GM23338 (cell line): ENCODE measurements at regions not wholly inside any gene's neighbourhood (a gene's known extent, or its start where the extent isn't known, plus 50 kb on each side); places are given as distances from the start of the nearest gene placed in this dataset.
"Not testable (repeated sequence)": the region's sequence is repeated elsewhere in the genome, so short reads cannot be mapped to it uniquely, and the experiment has no call there.

Experiments used
- ATAC-seq: fragments of 200-7000 bp; cut with Tn5 transposase; 3 replicates; pipeline ENCODE4 v1.9.1; 2020
- DNase-seq: peaks from one replicate; pipeline ENCODE4 v3.0.0-alpha.2; 2015; ENCODE audit warnings: low spot score
- H2AFZ ChIP-seq: fragments of 200-600 bp; sonication (generic); 2 replicates; pipeline ENCODE4 v1.8.0; 2016; ENCODE audit warnings: antibody characterized with exemption, mild to moderate bottlenecking, moderate library complexity
- H3F3A ChIP-seq: fragments of 200-600 bp; sonication (generic); replicated peaks from 2 replicates; pipeline ENCODE4 v1.8.0; 2017; ENCODE audit warnings: antibody characterized with exemption, mixed run types, low read depth
- H3K27ac ChIP-seq: fragments of 200-600 bp; sonication (generic); 2 replicates; pipeline ENCODE4 v1.6.1; 2016; ENCODE audit warnings: low read depth
- H3K27me3 ChIP-seq: fragments of 200-600 bp; sonication (generic); 2 replicates; pipeline ENCODE4 v1.8.0; 2016; ENCODE audit warnings: mild to moderate bottlenecking, mixed run types, moderate library complexity; ENCODE audit not compliant: insufficient read depth
- H3K36me3 ChIP-seq: fragments of 200-600 bp; sonication (generic); 2 replicates; pipeline ENCODE4 v1.8.0; 2016; ENCODE audit warnings: mild to moderate bottlenecking; ENCODE audit not compliant: insufficient read depth
- H3K4me1 ChIP-seq: fragments of 200-600 bp; sonication (generic); 2 replicates; pipeline ENCODE4 v1.8.0; 2016; ENCODE audit warnings: mild to moderate bottlenecking, moderate library complexity; ENCODE audit not compliant: insufficient read depth
- H3K4me2 ChIP-seq: fragments of 200-600 bp; sonication (generic); 2 replicates; pipeline ENCODE4 v1.7.1; 2017; ENCODE audit warnings: mixed run types
- H3K4me3 ChIP-seq: fragments of 200-600 bp; sonication (generic); 2 replicates; pipeline ENCODE4 v1.6.1; 2016; ENCODE audit warnings: mixed run types
- H3K79me2 ChIP-seq: fragments of 200-600 bp; sonication (generic); replicated peaks from 2 replicates; pipeline ENCODE4 v1.8.0; 2017; ENCODE audit warnings: mild to moderate bottlenecking; ENCODE audit not compliant: insufficient read depth
- H3K9me2 ChIP-seq: fragments of 200-600 bp; sonication (generic); 2 replicates; pipeline ENCODE4 v1.8.0; 2017; ENCODE audit not compliant: insufficient read depth
- H4K20me1 ChIP-seq: fragments of 200-600 bp; sonication (generic); replicated peaks from 2 replicates; pipeline ENCODE4 v1.8.0; 2017; ENCODE audit warnings: mild to moderate bottlenecking; ENCODE audit not compliant: insufficient read depth
- H3K27ac Mint-ChIP-seq: 2 replicates; pipeline ENCODE4 v1.8.0; 2020; ENCODE audit warnings: inconsistent platforms, mild to moderate bottlenecking, moderate library complexity, mixed read lengths
- H3K27me3 Mint-ChIP-seq: 3 replicates; pipeline ENCODE4 v1.8.0; 2022; ENCODE audit warnings: low read depth, mild to moderate bottlenecking, moderate library complexity, mixed read lengths, inconsistent platforms; ENCODE audit not compliant: insufficient read depth, poor library complexity
- H3K36me3 Mint-ChIP-seq: 3 replicates; pipeline ENCODE4 v1.8.0; 2021; ENCODE audit warnings: low read depth, mild to moderate bottlenecking, inconsistent platforms, moderate library complexity, mixed read lengths
- H3K4me1 Mint-ChIP-seq: 3 replicates; pipeline ENCODE4 v1.8.0; 2020; ENCODE audit warnings: mild to moderate bottlenecking, inconsistent platforms, mixed read lengths
- H3K4me3 Mint-ChIP-seq: 3 replicates; pipeline ENCODE4 v1.8.0; 2021; ENCODE audit warnings: moderate library complexity, mild to moderate bottlenecking, inconsistent platforms, mixed read lengths
- H3K9me3 Mint-ChIP-seq: 3 replicates; pipeline ENCODE4 v1.8.0; 2020; ENCODE audit warnings: moderate library complexity, mild to moderate bottlenecking, inconsistent platforms, mixed read lengths
- CTCF ChIP-seq, 2 experiments: fragments of 200-600 bp in 1 of 2; sonication (generic) in 1 of 2; conservative IDR thresholded peaks; 2 replicates each; pipeline versions ENCODE4 v1.5.1 to v1.6.1; 2016 to 2017; ENCODE audit warnings: antibody characterized with exemption in 2 of 2, low read depth in 2 of 2, mild to moderate bottlenecking in 2 of 2, moderate library complexity in 1 of 2
- ETS1 ChIP-seq: IDR thresholded peaks from 2 replicates; pipeline ENCODE4 v1.6.1; 2016; ENCODE audit warnings: antibody characterized with exemption
- EZH2 ChIP-seq: fragments of 200-600 bp; sonication (generic); IDR thresholded peaks from one replicate; pipeline ENCODE4 v1.8.0; 2017; ENCODE audit warnings: antibody characterized with exemption, mild to moderate bottlenecking, low read depth; ENCODE audit not compliant: unreplicated experiment
- EZH2phosphoT487 ChIP-seq: fragments of 200-600 bp; sonication (generic); IDR thresholded peaks from one replicate; pipeline ENCODE4 v1.8.1; 2018; ENCODE audit warnings: antibody characterized with exemption; ENCODE audit not compliant: unreplicated experiment
- JUNB ChIP-seq: IDR thresholded peaks from one replicate; pipeline ENCODE4 v1.6.1; 2016; ENCODE audit warnings: antibody characterized with exemption; ENCODE audit not compliant: unreplicated experiment
- NANOG ChIP-seq: IDR thresholded peaks from 2 replicates; pipeline ENCODE4 v1.6.1; 2016; ENCODE audit warnings: antibody characterized with exemption, borderline replicate concordance
- POLR2AphosphoS5 ChIP-seq: IDR thresholded peaks from 2 replicates; pipeline ENCODE4 v1.6.1; 2016; ENCODE audit warnings: antibody characterized with exemption, low read depth
- REST ChIP-seq: IDR thresholded peaks from one replicate; pipeline ENCODE4 v1.6.1; 2018; ENCODE audit warnings: antibody characterized with exemption; ENCODE audit not compliant: unreplicated experiment
- ZNF462 ChIP-seq: fragments of 250-450 bp; sonication (Bioruptor Pico); IDR thresholded peaks from 2 replicates; pipeline ENCODE4 v1.5.0; 2020; ENCODE audit warnings: mild to moderate bottlenecking, moderate library complexity

GRCh38 chr1:68923475-68924088, 426.7 kb upstream of the DEPDC1 start:
- H3K36me3 ChIP-seq: not testable (repeated sequence)
- peak; percentile 2 for DNase-seq

GRCh38 chr1:68930101-68930500, 433.2 kb upstream of the DEPDC1 start:
- no peak overlapping the region for H3K4me3 Mint-ChIP-seq
- H2AFZ ChIP-seq: no peak overlapping the region
- TF ChIP-seq EZH2 (no peak), CTCF (conservative IDR thresholded peaks at IDR 0.05; ENCODE audit: low read depth in 2 of 2) (no peak), REST (no peak), JUNB (no peak), NANOG (no peak), EZH2phosphoT487 (no peak), ETS1 (no peak), POLR2AphosphoS5 (no peak), ZNF462 (CRISPR knock-in tag) (no peak)

More at GRCh38 chr1:68923475-68924088, 426.7 kb upstream of the DEPDC1 start:
- not testable (repeated sequence) for H3K4me1 Mint-ChIP-seq, H3K4me3 Mint-ChIP-seq, H3K9me2 ChIP-seq, H3K27ac Mint-ChIP-seq, H3K9me3 Mint-ChIP-seq, H3K4me3 ChIP-seq, H3K27me3 Mint-ChIP-seq, H3K27ac ChIP-seq, H4K20me1 ChIP-seq, H3F3A ChIP-seq, H3K36me3 Mint-ChIP-seq, H3K79me2 ChIP-seq, H3K27me3 ChIP-seq, H3K4me2 ChIP-seq, ATAC-seq, H3K4me1 ChIP-seq
- H2AFZ ChIP-seq: peak overlapping the region; percentile 61

More at GRCh38 chr1:68930101-68930500, 433.2 kb upstream of the DEPDC1 start:
- Histone ChIP-seq H3K36me3 (no peaks in the 10 kb centered on the region), H3F3A (no peaks in the 10 kb centered on the region), H4K20me1 (no peaks in the 10 kb centered on the region), H3K27ac (no peak overlapping the region), H3K4me1 (no peaks in the 10 kb centered on the region), H3K4me3 (no peak overlapping the region), H3K27me3 (no peaks in the 10 kb centered on the region), H3K9me2 (peaks cover 7% of the 10 kb centered on the region; the same call in 1 of the 2 replicates), H3K79me2 (no peaks in the 10 kb centered on the region), H3K4me2 (no peak overlapping the region)
- Mint-ChIP-seq H3K27me3 (no peaks in the 10 kb centered on the region), H3K36me3 (0 out of 3 replicates have a peak, but pooled peaks cover 3% of the 10 kb centered on the region), H3K9me3 (peaks cover 4% of the 10 kb centered on the region; the same call in 2 of the 3 replicates), H3K27ac (no peak overlapping the region), H3K4me1 (no peaks in the 10 kb centered on the region)
- ATAC-seq (no peak), DNase-seq (no peak)
